HCT116 (cell line): ENCODE measurements at regions not wholly inside any gene's neighbourhood (a gene's known extent, or its start where the extent isn't known, plus 50 kb on each side); places are given as distances from the start of the nearest gene placed in this dataset.

Source experiments
- ATAC-seq: fragments of 200-7000 bp; cut with Tn5 transposase; 2 replicates; pipeline ENCODE4 v1.9.1; 2020; ENCODE audit warnings: mild to moderate bottlenecking, moderate library complexity
- BruUV-seq: library from RNA; stranded (reverse); fragments of 400-500 nt; replicated peaks from 2 replicates; lab custom pipeline; 2021; lab: Mats Ljungman, UMichigan
- CTCF ChIA-PET: fragments of 300-600 bp; sonication (Branson Sonifier 250); formaldehyde crosslinking; loops from one replicate; lab custom pipeline; 2021; ENCODE audit warnings: antibody characterized with exemption; lab: Charles Lee
- POLR2A ChIA-PET: fragments of 300-600, 350-600 bp; sonication (Branson Sonifier 250); formaldehyde crosslinking; loops from one replicate; lab custom pipeline; 2021; ENCODE audit warnings: antibody characterized with exemption; lab: Charles Lee
- RAD21 ChIA-PET, 2 experiments: fragments of 300-600 bp; sonication (Branson Sonifier 250); formaldehyde crosslinking; loops; one replicate each; lab custom pipeline; 2023; ENCODE audit warnings: low total read pairs in 2 of 2; ENCODE audit not compliant: uncharacterized antibody in 2 of 2, unreplicated experiment in 2 of 2, low non-redundant PET in 1 of 2; lab: Charles Lee
- DNase-seq: peaks from one replicate; pipeline ENCODE4 v3.0.0-alpha.2; 2010; ENCODE audit warnings: low read depth, low spot score
- H2AFZ ChIP-seq: fragments of 200-600 bp; shearing (Covaris generic), sonication (generic); 2 replicates; pipeline ENCODE4 v1.6.1; 2017; ENCODE audit warnings: low read depth, mixed run types, mixed read lengths, antibody characterized with exemption, low read length; ENCODE audit not compliant: poor library complexity, severe bottlenecking
- H3K27ac ChIP-seq: 2 replicates; pipeline ENCODE4 v1.5.1; 2012; ENCODE audit warnings: low read depth, low read length
- H3K27me3 ChIP-seq: fragments of 200-600 bp; sonication (generic); 2 replicates; pipeline ENCODE4 v1.6.1; 2016; ENCODE audit warnings: mixed run types, low read length, mixed read lengths; ENCODE audit not compliant: insufficient read depth
- H3K36me3 ChIP-seq, 2 experiments: fragments of 200-500 bp in 1 of 2; fragments of 200-600 bp in 1 of 2; sonication (Bioruptor generic) in 1 of 2; sonication (generic) in 1 of 2; 2 replicates each; pipeline versions ENCODE4 v1.5.1 to v1.6.1; 2014 to 2016; ENCODE audit warnings: low read length in 2 of 2, inconsistent platforms in 1 of 2, mixed read lengths in 1 of 2, mixed run types in 1 of 2; ENCODE audit not compliant: insufficient read depth in 2 of 2, control insufficient read depth in 1 of 2
- H3K4me1 ChIP-seq, 2 experiments: fragments of 200-600 bp in 1 of 2; sonication (generic) in 1 of 2; 2 replicates each; pipeline versions ENCODE4 v1.5.1 to v1.6.1; 2012 to 2017; ENCODE audit warnings: low read length in 2 of 2, inconsistent platforms in 1 of 2, mild to moderate bottlenecking in 1 of 2, mixed read lengths in 1 of 2, mixed run types in 1 of 2, moderate library complexity in 1 of 2; ENCODE audit not compliant: insufficient read depth in 2 of 2, control insufficient read depth in 1 of 2
- H3K4me2 ChIP-seq: fragments of 200-600 bp; sonication (generic); 2 replicates; pipeline ENCODE4 v1.6.1; 2017; ENCODE audit warnings: mixed run types, low read length, mixed read lengths
- H3K4me3 ChIP-seq, 2 experiments: fragments of 200-600 bp in 1 of 2; sonication (generic) in 1 of 2; replicated peaks in 1 of 2; 2 replicates each; pipeline ENCODE4 v1.5.1; 2011 to 2016; ENCODE audit warnings: low read length in 2 of 2, control low read depth in 1 of 2, low read depth in 1 of 2, mild to moderate bottlenecking in 1 of 2, mixed read lengths in 1 of 2, mixed run types in 1 of 2
- H3K79me2 ChIP-seq: fragments of 200-600 bp; sonication (generic); 2 replicates; pipeline ENCODE4 v1.6.1; 2017; ENCODE audit warnings: mild to moderate bottlenecking, mixed run types, low read length, moderate library complexity, mixed read lengths; ENCODE audit not compliant: insufficient read depth
- H3K9ac ChIP-seq: fragments of 200-600 bp; sonication (generic); 2 replicates; pipeline ENCODE4 v1.6.1; 2016; ENCODE audit warnings: low read length, mixed read lengths
- H3K9me2 ChIP-seq: fragments of 200-600 bp; sonication (generic), shearing (Covaris generic); 2 replicates; pipeline ENCODE4 v1.6.1; 2017; ENCODE audit warnings: mixed run types, mild to moderate bottlenecking, moderate library complexity; ENCODE audit not compliant: insufficient read depth
- H3K9me3 ChIP-seq, 2 experiments: fragments of 200-500 bp in 1 of 2; fragments of 200-600 bp in 1 of 2; sonication (Bioruptor generic) in 1 of 2; sonication (generic) in 1 of 2; 2 replicates each; pipeline ENCODE4 v1.6.1; 2014 to 2017; ENCODE audit warnings: low read length in 2 of 2, mixed read lengths in 2 of 2, inconsistent platforms in 1 of 2, low read depth in 1 of 2, mild to moderate bottlenecking in 1 of 2, mixed run types in 1 of 2, moderate library complexity in 1 of 2; ENCODE audit not compliant: control insufficient read depth in 1 of 2, insufficient read depth in 1 of 2
- H4K20me1 ChIP-seq: fragments of 200-600 bp; sonication (generic), shearing (Covaris generic); 2 replicates; pipeline ENCODE4 v1.6.1; 2017; ENCODE audit warnings: mixed run types, mild to moderate bottlenecking, moderate library complexity; ENCODE audit not compliant: insufficient read depth
- CBX3 ChIP-seq: IDR thresholded peaks from 2 replicates; pipeline ENCODE4 v1.6.1; 2012; ENCODE audit warnings: low read depth
- EGR1 ChIP-seq: IDR thresholded peaks from 2 replicates; pipeline ENCODE4 v1.6.1; 2012; ENCODE audit warnings: low read depth
- EZH2 ChIP-seq: fragments of 200-600 bp; sonication (generic); IDR thresholded peaks from 2 replicates; pipeline ENCODE4 v1.6.1; 2017; ENCODE audit warnings: antibody characterized with exemption, mixed run types
- EZH2phosphoT487 ChIP-seq: fragments of 200-600 bp; IDR thresholded peaks from 2 replicates; pipeline ENCODE4 v1.6.1; 2018; ENCODE audit warnings: antibody characterized with exemption, borderline replicate concordance
- FOSL1 ChIP-seq: IDR thresholded peaks from 2 replicates; pipeline ENCODE4 v1.6.1; 2012; ENCODE audit warnings: low read depth
- JUND ChIP-seq: IDR thresholded peaks from 2 replicates; pipeline ENCODE4 v1.6.1; 2012
- POLR2A ChIP-seq: IDR thresholded peaks from 2 replicates; pipeline ENCODE4 v1.7.0; 2011; ENCODE audit warnings: borderline replicate concordance; ENCODE audit not compliant: insufficient read depth, insufficient read length; ENCODE audit errors: extremely low read depth
- POLR2AphosphoS5 ChIP-seq: IDR thresholded peaks from 2 replicates; pipeline ENCODE4 v1.6.1; 2011; ENCODE audit warnings: mild to moderate bottlenecking, low read depth, low read length, moderate library complexity
- RAD21 ChIP-seq: IDR thresholded peaks from 2 replicates; pipeline ENCODE4 v1.6.1; 2012; ENCODE audit warnings: low read depth, mild to moderate bottlenecking
- SIN3A ChIP-seq: IDR thresholded peaks from 2 replicates; pipeline ENCODE4 v1.6.1; 2012; ENCODE audit warnings: low read depth
- SP1 ChIP-seq: IDR thresholded peaks from 2 replicates; pipeline ENCODE4 v1.6.1; 2012; ENCODE audit warnings: low read depth
- SRF ChIP-seq: IDR thresholded peaks from 2 replicates; pipeline ENCODE4 v1.6.1; 2012; ENCODE audit warnings: low read depth
- TCF7L2 ChIP-seq: IDR thresholded peaks from 2 replicates; pipeline ENCODE4 v1.7.0; 2011; ENCODE audit warnings: borderline replicate concordance, inconsistent platforms; ENCODE audit not compliant: insufficient read depth, insufficient read length; ENCODE audit errors: extremely low read depth
- ZFX ChIP-seq: fragments of 450-650 bp; IDR thresholded peaks from 2 replicates; pipeline ENCODE4 v1.6.1; 2017
- ZNF274 ChIP-seq: fragments of 200-500 bp; sonication (Bioruptor generic); IDR thresholded peaks from 2 replicates; pipeline ENCODE4 v1.6.1; 2014; ENCODE audit warnings: mild to moderate bottlenecking, low read depth, low read length, inconsistent platforms
- intact Hi-C: fragments of 100-400 bp; cut with micrococcal nuclease; formaldehyde crosslinking; loops from 2 replicates; pipeline ENCODE4 v1.10.0; 2022
- TF ChIP-seq, protein P1 (sequence below): IDR thresholded peaks from 2 replicates; pipeline ENCODE4 v1.6.1; 2012; ENCODE audit warnings: low read depth
- TF ChIP-seq, protein P2 (sequence below), 3 experiments: fragments of 200-600 bp in 1 of 3; sonication (generic) in 1 of 3; IDR thresholded peaks in 2 of 3; conservative IDR thresholded peaks in 1 of 3; 2 replicates each; pipeline ENCODE4 v1.5.1; 2012 to 2017; ENCODE audit warnings: low read depth in 2 of 3, low read length in 2 of 3, antibody characterized with exemption in 1 of 3, borderline replicate concordance in 1 of 3, control low read depth in 1 of 3, mild to moderate bottlenecking in 1 of 3, mixed read lengths in 1 of 3, mixed run types in 1 of 3, moderate library complexity in 1 of 3; ENCODE audit not compliant: insufficient read depth in 1 of 3
- TF ChIP-seq, protein P3 (sequence below): IDR thresholded peaks from 2 replicates; pipeline ENCODE4 v1.6.1; 2012
- TF ChIP-seq, protein P4 (sequence below): IDR thresholded peaks from 2 replicates; pipeline ENCODE4 v1.6.1; 2011; ENCODE audit warnings: mild to moderate bottlenecking, low read length, moderate library complexity; ENCODE audit not compliant: insufficient replicate concordance; ENCODE audit errors: extremely low read depth
- TF ChIP-seq, protein P5 (sequence below): IDR thresholded peaks from 2 replicates; pipeline ENCODE4 v1.6.1; 2012

DNA sequence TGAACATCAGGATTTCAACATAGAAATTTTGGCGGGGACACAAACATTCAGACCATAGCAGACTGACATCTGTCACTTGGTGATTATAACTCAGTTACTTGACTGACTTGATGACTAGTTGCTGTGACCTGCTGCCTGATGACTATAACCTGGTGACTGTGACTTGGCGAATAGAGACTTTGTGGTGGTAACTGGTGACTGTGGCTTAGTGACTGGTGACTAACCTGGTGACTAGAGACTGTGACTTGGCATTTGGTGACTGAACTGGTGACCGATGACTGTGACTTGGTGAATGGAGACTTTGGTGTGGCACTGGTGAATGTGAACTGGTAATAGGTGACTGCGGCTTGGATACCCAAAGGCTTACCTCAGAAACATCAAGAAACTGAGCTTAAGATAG lies 563.1 kb upstream of the FAM98A start:
- no peak overlapping the region for H2AFZ ChIP-seq
- H3K36me3 ChIP-seq, result no peaks in the 10 kb centered on the region
- no peak overlapping the region for H3K4me2 ChIP-seq
- no peaks in the 10 kb centered on the region for H3K4me1 ChIP-seq
- H3K27me3 ChIP-seq, result no peaks in the 10 kb centered on the region
- no peaks in the 10 kb centered on the region for H3K9me2 ChIP-seq
- ATAC-seq (no peak), DNase-seq (no peak)
- H3K27ac ChIP-seq, result no peak overlapping the region
- TF ChIP-seq, protein P1, sequence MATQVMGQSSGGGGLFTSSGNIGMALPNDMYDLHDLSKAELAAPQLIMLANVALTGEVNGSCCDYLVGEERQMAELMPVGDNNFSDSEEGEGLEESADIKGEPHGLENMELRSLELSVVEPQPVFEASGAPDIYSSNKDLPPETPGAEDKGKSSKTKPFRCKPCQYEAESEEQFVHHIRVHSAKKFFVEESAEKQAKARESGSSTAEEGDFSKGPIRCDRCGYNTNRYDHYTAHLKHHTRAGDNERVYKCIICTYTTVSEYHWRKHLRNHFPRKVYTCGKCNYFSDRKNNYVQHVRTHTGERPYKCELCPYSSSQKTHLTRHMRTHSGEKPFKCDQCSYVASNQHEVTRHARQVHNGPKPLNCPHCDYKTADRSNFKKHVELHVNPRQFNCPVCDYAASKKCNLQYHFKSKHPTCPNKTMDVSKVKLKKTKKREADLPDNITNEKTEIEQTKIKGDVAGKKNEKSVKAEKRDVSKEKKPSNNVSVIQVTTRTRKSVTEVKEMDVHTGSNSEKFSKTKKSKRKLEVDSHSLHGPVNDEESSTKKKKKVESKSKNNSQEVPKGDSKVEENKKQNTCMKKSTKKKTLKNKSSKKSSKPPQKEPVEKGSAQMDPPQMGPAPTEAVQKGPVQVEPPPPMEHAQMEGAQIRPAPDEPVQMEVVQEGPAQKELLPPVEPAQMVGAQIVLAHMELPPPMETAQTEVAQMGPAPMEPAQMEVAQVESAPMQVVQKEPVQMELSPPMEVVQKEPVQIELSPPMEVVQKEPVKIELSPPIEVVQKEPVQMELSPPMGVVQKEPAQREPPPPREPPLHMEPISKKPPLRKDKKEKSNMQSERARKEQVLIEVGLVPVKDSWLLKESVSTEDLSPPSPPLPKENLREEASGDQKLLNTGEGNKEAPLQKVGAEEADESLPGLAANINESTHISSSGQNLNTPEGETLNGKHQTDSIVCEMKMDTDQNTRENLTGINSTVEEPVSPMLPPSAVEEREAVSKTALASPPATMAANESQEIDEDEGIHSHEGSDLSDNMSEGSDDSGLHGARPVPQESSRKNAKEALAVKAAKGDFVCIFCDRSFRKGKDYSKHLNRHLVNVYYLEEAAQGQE, result no peak
- TF ChIP-seq RAD21, result no peak
- TF ChIP-seq, protein P2, sequence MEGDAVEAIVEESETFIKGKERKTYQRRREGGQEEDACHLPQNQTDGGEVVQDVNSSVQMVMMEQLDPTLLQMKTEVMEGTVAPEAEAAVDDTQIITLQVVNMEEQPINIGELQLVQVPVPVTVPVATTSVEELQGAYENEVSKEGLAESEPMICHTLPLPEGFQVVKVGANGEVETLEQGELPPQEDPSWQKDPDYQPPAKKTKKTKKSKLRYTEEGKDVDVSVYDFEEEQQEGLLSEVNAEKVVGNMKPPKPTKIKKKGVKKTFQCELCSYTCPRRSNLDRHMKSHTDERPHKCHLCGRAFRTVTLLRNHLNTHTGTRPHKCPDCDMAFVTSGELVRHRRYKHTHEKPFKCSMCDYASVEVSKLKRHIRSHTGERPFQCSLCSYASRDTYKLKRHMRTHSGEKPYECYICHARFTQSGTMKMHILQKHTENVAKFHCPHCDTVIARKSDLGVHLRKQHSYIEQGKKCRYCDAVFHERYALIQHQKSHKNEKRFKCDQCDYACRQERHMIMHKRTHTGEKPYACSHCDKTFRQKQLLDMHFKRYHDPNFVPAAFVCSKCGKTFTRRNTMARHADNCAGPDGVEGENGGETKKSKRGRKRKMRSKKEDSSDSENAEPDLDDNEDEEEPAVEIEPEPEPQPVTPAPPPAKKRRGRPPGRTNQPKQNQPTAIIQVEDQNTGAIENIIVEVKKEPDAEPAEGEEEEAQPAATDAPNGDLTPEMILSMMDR (IDR thresholded peaks at IDR 0.05 in 2 of 3, conservative IDR thresholded peaks at IDR 0.05 in 1 of 3; ENCODE audit: borderline replicate concordance in 1 of 3, insufficient read depth in 1 of 3, low read depth in 2 of 3, low read length in 2 of 3), result no peak
- no peak for TF ChIP-seq ZFX
- TF ChIP-seq, protein P3, sequence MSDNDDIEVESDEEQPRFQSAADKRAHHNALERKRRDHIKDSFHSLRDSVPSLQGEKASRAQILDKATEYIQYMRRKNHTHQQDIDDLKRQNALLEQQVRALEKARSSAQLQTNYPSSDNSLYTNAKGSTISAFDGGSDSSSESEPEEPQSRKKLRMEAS, result no peak
- no peak for TF ChIP-seq TCF7L2
- TF ChIP-seq FOSL1, result no peak
- TF ChIP-seq EZH2phosphoT487, result no peak
- TF ChIP-seq, protein P4, sequence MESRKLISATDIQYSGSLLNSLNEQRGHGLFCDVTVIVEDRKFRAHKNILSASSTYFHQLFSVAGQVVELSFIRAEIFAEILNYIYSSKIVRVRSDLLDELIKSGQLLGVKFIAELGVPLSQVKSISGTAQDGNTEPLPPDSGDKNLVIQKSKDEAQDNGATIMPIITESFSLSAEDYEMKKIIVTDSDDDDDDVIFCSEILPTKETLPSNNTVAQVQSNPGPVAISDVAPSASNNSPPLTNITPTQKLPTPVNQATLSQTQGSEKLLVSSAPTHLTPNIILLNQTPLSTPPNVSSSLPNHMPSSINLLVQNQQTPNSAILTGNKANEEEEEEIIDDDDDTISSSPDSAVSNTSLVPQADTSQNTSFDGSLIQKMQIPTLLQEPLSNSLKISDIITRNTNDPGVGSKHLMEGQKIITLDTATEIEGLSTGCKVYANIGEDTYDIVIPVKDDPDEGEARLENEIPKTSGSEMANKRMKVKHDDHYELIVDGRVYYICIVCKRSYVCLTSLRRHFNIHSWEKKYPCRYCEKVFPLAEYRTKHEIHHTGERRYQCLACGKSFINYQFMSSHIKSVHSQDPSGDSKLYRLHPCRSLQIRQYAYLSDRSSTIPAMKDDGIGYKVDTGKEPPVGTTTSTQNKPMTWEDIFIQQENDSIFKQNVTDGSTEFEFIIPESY, result no peak
- no peak for TF ChIP-seq SIN3A
- TF ChIP-seq SRF, result no peak
- TF ChIP-seq POLR2A, result no peak
- TF ChIP-seq ZNF274, result no peak
- no peak for TF ChIP-seq EGR1
- TF ChIP-seq EZH2, result no peak
- no peak for TF ChIP-seq SP1
- no peak for TF ChIP-seq CBX3
- TF ChIP-seq, protein P5, sequence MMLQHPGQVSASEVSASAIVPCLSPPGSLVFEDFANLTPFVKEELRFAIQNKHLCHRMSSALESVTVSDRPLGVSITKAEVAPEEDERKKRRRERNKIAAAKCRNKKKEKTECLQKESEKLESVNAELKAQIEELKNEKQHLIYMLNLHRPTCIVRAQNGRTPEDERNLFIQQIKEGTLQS, result no peak
- no peak for TF ChIP-seq JUND
- TF ChIP-seq POLR2AphosphoS5, result no peak
- no peak overlapping the region for H3K9ac ChIP-seq
- H3K79me2 ChIP-seq, result no peaks in the 10 kb centered on the region
- H4K20me1 ChIP-seq, result no peaks in the 10 kb centered on the region
- RAD21 ChIA-PET, result no interaction called here
- POLR2A ChIA-PET, result no interaction called here
- CTCF ChIA-PET, result no interaction called here
- no peak overlapping the region for H3K4me3 ChIP-seq
- intact Hi-C loops, result no loop called here
- no TSS peak for BruUV-seq
- H3K9me3 ChIP-seq, result peaks cover 3 to 5% of the 10 kb centered on the region in 2 experiments; a peak in 2 of 4 replicates
